HG03442 (cell line): ENCODE measurements at regions not wholly inside any gene's neighbourhood (a gene's known extent, or its start where the extent isn't known, plus 50 kb on each side); places are given as distances from the start of the nearest gene placed in this dataset.

Source experiments
- ATAC-seq: cut with Tn5 transposase; IDR thresholded peaks from one replicate; pipeline ENCODE4 v1.9.1; 2021; ENCODE audit warnings: mild to moderate bottlenecking, moderate library complexity; ENCODE audit not compliant: unreplicated experiment

DNA sequence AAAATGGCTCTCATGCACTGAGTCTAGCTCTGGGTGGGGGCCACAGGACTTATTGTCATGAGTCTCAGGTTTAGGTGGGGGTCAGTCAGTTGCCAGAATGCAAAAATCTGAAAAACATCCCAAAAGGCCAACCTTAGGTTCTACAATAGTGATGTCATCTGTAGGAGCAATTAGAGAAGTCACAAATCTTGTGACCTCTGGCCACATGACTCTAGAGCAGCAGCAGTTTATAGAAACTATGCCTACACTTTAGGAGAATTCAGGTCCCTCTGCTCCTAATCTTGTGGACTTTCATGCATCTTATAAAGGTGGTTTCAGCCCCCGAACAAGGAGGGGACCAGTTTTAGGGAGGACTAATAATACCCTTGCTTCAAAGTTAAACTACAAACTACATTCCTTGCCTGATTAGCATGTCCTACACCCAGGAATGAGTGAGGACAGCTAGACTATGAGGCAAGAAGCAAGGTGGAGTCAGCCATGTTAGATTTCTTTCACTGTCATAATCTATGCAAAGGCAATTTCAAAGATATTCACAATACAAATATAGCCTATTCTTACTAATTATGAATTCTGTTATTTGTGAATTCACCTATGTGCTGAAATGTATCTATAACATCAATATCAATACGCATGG is 123.5 kb upstream of the ADCY1 start:
- no peak for ATAC-seq

DNA sequence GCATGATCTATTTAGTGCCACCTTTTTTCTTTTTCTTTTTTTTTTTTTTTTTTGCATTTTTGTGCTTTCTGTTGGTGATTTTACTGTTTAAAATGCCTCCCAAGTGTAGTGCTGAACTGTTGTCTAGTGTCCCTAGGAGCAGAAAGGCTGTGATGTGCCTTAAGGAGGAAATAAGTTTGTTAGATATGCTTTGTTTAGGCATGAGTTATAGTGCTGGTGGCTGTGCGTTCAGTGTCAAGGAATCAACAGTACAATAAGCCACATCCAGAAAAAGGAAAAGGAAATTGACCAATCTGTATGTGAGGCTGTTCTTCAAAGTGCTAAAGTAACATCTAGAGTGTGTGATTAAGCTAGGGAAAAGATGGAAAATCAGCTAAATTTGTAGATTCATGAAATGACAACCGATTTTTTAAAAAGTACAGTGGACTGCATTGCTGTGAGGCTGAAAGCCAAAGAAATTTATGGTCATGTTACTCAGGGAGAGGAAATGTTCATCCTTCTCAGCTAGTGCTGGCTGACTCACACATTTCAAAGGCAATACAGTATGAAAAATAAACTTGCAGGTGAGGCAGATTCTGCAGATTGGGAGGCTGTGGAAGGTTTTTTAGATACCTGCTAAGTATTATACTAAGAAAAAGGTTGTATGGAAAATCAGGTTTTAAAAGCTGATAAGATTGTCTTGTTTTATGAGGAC is 122.7 kb upstream of the ADCY1 start:
- ATAC-seq, result no peak

DNA sequence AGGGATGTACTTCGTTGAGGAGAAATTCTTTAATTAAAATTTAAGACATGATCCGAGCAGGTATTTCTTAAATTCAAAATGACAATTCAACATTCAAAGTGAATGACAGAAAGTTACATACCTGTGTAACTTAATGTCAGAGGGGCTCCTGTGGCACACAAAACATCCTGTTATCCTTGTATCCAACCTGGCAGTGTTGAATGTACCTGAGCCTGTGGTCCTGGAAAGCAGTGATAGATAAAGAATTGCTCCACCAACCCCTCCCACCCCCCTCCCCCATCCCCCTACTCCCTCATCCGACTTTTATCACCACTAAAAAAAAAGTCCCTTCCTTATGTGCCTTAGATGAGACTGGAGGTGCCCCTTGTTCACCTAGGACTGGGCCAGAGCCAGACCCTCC is 119.4 kb upstream of the ADCY1 start:
- ATAC-seq, result no peak

DNA sequence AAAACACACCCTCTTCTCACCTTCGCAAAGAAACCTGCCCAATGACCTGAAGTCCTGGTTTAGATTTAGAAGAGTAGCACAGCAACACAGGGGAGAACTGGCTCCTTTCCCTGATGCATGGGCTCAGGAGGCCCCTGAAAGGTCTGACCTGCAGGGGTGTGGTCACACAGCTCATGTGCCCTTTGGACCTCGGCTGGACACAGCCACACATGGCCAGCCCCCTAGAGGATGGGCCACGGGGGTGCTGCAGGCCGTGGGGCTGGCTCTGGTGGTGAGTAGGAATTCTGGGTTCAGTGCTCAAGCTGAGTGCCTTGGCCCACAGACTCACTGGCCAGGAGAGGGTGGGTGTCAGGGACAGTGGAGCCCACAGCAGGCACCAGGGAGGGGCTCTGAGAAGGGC is 118.5 kb upstream of the ADCY1 start:
- ATAC-seq, result no peak

DNA sequence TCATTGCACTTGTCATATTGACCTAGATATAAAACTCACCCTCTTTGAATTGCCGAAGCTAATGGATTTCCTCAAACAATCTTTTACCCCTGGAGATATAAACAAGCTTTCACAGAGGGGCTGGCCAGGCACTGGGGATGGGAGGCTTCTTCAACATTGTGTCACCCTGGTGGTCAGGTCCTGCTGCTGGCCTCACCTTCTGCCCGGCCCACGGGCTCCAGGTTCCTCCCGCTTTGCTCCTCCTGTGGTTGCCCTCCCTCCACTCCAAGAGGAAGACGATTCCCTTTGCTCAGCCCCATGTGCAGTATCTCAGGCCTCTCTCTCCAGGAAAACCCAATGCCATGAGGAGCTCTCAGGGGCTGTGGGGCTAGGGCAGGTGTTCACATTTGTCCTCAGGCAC is 118.1 kb upstream of the ADCY1 start:
- no peak for ATAC-seq

DNA sequence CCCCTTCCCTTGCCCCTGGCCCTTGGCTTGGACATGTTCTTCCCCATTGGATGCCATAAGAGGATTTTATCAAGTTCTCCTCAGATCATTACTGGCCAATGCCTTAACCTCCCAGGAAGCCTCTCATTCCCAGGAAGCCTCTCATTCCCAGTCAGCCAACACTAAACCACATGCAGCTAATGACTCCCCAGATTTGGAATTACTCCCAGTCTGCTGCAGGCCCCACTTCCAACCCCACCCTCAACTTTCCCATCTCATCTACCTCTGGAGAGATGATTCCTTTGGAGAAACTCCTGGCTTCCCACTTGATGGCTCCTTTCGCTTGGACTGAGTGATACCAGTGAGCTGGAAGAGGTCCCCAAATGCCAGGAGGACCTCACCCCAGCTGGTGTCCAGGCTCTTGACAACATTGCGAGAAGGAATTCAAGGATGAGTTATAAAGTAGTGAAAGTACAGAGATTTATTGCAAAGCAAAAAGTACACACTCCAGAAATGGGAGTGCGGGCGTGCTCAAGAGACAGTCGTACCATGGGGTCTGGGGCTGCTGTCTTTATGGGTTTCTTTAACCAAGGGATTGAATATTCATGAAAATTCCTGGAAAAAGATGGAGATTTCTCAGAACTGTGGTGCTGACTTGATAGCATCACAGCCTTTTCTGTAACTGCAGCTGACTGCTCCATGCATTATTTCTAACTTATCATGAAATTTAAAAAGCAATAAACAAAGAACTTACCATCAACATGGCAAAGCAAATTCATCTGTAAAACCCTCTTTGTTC is 117.2 kb upstream of the ADCY1 start:
- ATAC-seq, result no peak

DNA sequence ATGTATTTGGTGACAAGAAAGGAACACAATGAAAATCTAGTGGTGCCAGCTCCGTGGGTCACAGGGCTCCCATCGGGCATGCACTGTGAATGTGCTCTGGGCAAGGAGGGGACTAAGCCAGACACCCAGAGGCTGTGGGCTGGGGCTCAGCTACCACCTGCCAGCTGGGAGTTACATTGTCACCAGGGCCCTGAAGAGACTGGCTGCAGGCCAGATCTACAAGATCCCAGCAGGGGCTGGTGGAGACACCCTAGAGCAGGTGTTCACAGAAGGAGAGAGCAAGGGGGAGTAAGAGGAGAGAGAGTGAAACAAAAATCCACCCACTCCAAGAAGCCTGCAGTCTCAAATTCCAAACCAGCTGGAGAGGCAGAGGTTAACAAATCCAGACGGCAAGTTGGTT is 116.6 kb upstream of the ADCY1 start:
- no peak for ATAC-seq

DNA sequence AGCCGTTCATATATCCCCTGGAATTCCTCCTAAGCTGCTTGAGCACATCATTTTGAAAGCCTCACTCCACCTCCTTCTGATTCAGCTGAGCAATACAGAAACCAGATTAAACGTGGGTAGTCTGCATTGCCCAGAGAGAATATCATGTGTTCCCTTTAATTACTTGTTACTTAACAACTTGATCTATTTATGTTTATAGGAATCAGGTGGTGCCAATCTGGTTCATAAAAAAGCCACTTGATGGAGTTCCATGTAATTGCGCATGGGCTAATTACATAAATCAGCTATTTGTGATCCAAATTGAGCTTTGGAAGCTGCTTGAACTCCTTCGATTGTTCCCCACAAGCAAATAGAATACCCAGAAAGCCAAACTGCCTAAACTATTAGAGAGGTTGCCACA is 114.7 kb upstream of the ADCY1 start:
- ATAC-seq, result no peak

DNA sequence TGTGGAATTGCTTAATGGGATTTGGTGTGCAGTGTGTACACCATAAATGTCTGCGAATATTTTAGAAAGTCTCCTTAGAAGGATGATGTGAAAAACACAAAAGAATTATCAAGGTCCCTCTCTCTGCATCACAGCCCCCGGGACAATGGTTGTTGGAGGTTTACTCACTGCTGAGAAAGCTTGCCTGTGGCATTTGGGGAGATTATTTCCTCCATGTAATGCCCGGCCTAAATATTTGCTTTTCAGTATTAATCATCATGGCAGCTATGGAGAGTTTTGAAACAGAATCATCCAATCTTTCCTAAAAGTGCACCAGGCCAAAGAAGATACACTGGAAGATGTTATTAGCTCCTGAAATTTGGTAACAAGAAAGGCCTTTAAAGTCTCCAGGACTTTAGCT is 113.8 kb upstream of the ADCY1 start:
- ATAC-seq, result no peak

DNA sequence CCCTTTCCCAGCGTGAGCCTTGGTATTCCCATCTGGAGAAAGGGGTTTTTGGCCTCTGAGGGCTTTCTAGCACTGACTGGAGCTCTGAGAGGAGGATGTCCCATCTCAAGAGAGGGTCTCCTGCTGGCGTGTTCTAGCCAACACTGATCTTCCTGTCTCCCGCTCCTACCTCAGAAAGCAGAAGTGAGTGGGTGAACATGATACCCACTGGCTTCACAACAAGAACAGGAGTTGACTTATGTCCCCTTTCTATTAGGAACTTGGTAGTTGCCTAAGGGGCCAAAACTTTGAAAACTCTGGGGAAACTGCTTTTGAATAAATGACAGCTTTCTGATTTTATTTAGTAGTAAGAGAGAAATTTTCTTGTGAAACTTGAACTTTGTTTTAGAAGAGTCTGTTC is 113.1 kb upstream of the ADCY1 start:
- ATAC-seq, result no peak

DNA sequence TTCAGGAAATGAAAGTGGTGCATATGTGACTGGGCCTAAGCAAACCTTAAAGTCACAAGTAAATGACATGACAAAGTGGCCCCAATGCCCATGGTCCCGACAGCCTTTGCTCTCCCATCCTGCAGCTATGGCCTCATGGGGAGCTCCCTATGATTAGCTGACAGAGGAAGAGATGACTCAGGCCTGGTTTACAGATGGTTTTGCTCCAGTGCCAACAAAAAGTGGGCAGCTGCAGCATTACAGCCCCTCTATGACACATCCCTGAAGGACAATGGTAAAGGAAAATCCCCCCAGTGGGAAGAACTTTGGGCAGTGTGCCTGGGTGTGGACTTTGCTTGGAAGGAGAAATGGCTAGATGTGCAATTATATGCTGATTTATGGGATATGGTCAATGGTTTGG is 105.1 kb upstream of the ADCY1 start:
- ATAC-seq, result no peak

DNA sequence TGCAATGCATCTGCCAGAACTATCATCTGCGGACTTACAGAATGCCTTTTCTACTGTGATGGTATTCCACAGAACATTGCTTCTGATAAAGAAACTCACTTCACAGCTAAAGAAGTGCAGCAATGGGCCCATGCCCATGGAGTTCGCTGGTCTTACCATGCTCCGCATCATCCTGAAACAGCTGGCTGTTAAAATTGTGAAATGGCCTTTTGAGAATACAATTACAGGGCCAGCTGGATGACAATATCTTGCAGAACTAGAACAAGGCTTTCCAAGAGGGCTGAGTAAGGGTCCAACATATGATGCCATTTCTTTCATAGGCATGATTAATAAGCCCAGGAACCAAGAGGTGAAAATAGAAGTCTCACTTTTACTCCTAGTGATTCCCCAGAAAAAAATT is 104.1 kb upstream of the ADCY1 start:
- no peak for ATAC-seq

DNA sequence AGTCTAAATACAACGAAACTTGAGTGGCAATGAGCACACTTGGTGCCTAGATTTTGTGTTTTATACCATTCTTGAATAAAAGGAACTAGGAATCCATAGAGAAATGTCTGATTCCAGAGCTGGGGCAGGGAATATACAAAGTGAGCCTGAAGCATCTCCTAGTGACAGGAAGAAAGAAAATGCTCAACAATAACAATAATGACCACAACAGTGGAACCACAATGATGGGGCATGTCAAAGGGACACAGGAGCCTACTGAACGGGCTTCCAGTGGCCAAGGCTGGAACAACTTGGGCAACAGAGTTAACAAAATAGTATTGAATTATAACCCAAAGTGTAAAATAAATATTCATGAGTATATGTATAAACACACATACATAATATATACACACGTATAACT is 94.4 kb upstream of the ADCY1 start:
- ATAC-seq, result no peak

DNA sequence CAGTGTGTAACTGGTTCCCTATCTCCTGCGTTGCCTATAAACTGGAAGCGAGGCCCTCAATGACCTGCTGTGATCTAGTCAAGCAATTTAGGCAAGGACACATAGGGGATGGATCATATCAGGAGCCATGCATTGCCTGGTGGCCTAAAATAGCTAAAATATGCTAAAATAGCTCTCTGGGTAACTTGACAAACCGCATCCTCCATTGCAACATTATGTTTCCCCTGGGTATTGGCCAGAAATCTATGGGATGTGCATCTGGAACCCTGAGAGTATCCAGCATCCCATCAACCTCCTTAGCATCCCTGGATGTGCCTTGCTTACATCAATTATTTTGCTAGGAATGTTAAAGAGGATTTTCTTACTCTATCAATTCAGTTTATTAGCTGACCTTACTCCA is 91.7 kb upstream of the ADCY1 start:
- no peak for ATAC-seq

DNA sequence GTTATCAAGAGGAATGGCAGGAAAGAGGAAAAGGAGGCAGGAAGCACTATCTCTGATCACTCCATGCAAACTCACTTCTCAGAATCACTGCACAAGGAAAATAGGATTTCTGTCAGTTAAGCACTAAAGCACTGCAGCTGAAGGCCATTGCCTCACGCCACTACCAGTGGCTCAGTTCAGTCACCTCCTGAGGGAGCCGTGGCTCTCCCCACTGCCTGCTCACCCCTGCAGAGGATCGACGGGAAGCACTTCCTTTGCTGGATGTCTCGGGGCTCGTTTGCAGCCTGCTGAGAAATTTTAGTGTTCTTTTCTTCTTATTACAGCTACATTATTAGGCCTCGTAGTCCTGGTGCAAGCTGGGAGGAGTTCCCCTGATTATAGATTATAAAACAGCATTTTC is 90.1 kb upstream of the ADCY1 start:
- ATAC-seq, result no peak

DNA sequence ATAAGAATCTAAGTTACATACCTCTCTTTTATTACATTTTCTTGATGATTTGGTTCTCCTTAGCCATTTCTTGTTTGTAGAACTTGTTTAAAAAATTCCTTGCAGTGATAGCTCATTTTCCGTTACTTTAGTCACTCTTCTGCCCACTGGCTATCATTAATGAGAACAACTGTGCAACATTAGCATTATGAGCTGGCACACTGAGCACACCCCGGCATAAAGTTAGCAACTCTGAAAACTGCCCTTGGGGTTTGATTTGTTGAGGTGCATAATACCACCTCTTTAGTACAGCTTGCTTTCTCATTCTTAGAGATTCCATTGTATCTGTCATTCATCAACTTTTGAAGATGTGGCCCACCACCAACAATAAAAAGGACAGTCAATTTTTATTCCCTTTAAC is 87.6 kb upstream of the ADCY1 start:
- no peak for ATAC-seq

DNA sequence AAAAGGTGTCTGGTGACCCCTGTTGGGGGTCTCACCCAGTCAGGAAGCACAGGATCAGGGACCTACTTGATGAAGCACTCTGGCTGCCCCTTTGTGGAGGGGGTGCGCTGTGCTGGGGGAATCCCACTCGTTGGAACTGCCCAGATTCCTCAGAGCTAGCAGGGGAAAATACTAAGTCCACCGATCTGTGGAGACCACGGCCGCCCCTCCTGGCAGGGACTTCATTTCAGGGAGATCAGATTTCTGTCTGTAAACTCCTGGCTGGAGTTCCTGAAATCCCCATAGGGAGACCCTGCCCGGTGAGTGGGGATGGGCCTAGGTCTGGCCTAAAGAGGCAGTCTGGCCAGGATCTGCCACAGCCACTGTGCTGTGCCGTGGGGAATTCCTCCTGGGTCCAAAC is 79.3 kb upstream of the ADCY1 start:
- no peak for ATAC-seq

DNA sequence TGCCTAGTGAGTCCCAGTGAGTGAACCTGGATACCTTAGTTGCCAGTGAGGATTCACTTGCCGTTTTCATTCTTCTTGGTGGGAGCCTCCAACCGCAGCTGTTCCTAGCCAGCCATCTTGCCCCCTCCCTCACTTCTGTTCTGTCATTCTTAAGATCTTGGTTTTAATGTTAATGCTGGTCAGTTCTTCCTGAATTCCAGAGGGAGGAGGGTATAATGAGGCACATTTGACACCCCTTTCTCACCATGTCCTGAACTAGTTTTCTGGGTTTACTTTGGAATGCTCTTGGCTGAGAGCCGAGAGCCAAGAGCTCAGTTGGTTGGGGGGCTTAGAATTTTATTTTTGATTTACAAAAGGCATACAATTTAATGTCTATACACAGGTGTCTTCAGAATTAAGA is 78.5 kb upstream of the ADCY1 start:
- no peak for ATAC-seq

DNA sequence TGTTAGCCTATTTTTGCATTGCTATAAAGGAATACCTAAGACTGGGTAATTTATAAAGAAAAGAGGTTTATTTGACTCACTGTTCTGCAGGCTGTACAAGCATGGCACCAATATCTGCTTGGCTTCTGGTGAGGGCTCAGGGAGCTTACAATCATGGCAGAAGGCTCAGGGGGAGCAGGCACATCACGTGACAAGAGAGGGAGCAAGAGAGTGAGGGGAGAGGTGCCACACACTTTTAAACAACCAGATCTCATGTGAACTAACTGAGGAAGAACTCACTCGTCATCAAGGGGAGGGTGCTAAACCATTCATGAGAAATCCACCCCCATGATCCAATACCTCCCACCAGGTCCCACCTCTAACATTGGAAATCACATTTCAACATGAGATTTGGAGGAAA is 73.9 kb upstream of the ADCY1 start:
- no peak for ATAC-seq

DNA sequence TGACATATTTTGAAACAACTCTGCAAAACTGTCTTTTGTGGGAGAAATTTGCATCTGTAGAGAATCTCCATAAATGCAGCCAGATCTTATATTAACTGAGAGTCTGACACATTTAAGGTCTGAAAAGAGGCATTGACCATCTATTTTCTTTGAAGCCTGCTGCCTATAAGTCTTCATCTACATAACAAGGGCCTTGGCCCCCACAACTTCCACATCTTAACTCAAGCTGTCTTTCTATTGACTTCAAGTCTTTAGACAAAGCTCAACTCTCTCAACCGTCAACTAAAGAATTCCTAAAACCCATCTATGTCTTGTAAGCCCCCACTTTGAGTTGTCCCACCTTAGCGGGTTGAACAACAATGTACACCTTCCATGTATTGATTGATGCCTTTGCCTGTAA is 72.4 kb upstream of the ADCY1 start:
- ATAC-seq, result no peak

DNA sequence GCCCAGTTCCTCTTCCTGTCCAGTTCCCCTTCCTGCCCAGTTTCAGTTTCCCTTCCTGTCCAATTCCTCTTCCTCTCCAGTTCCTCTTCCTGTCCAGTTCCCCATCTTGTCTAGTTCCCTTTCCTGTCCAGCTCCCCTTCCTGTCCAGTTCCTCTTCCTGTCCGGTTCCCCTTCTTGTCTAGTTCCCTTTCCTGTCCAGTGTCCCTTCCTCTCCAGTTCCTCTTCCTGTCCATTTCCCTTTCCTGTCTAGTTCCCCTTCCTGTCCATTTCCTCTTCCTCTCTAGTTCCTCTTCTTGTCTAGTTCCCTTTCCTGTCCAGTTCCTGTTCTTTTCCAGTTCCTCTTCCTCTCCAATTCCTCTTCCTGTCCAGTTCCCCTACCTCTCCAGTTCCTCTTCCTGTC is 68.1 kb upstream of the ADCY1 start:
- no peak for ATAC-seq

DNA sequence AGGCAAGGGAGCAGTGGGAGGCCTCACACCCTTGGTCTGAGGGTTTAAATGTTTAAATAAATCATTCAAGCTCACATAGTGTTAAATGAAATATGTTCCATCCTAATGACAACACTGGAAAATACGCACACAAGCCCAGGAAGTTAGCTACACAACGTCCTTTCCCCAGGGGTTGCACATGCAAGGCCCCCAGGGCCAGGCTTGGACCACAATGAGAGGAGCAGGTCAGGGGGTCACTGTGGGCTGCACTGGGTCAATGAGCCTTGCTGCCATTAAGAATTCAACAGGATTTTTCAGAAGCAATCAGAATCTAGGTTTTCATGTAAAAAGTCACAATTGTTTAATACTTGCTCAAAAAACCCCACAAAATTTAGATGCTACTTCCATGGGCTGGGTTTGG is 64.9 kb upstream of the ADCY1 start:
- no peak for ATAC-seq
